KMS-11 (cell line): ENCODE measurements at regions not wholly inside any gene's neighbourhood (a gene's known extent, or its start where the extent isn't known, plus 50 kb on each side); places are given as distances from the start of the nearest gene placed in this dataset.

Experiments used
- H2AFZ ChIP-seq: fragments of 200-600 bp; sonication (generic); 2 replicates; pipeline ENCODE4 v1.6.1; 2016; ENCODE audit warnings: antibody characterized with exemption, mixed run types, low read depth
- H3K27ac ChIP-seq: fragments of 200-600 bp; sonication (generic); 2 replicates; pipeline ENCODE4 v1.6.1; 2016; ENCODE audit warnings: mild to moderate bottlenecking, mixed run types
- H3K27me3 ChIP-seq: fragments of 200-600 bp; sonication (generic); 2 replicates; pipeline ENCODE4 v1.6.1; 2017; ENCODE audit warnings: mild to moderate bottlenecking, low read depth, mixed run types, moderate library complexity; ENCODE audit not compliant: insufficient read depth
- H3K36me3 ChIP-seq: fragments of 200-600 bp; sonication (generic); 2 replicates; pipeline ENCODE4 v1.6.1; 2017; ENCODE audit warnings: mild to moderate bottlenecking, mixed run types; ENCODE audit not compliant: insufficient read depth
- H3K4me1 ChIP-seq: fragments of 200-600 bp; sonication (generic); 2 replicates; pipeline ENCODE4 v1.6.1; 2016; ENCODE audit warnings: mild to moderate bottlenecking, low read depth, mixed run types; ENCODE audit not compliant: poor library complexity, severe bottlenecking
- H3K4me2 ChIP-seq: fragments of 200-600 bp; sonication (generic); 2 replicates; pipeline ENCODE4 v1.7.0; 2016; ENCODE audit warnings: mild to moderate bottlenecking, mixed run types
- H3K4me3 ChIP-seq: fragments of 200-600 bp; sonication (generic); IDR thresholded peaks from 2 replicates; pipeline ENCODE4 v1.6.1; 2017; ENCODE audit warnings: low read depth, low read length, mixed read lengths; ENCODE audit not compliant: insufficient read depth
- H3K79me2 ChIP-seq: fragments of 200-600 bp; sonication (generic); 2 replicates; pipeline ENCODE4 v1.6.1; 2016; ENCODE audit warnings: low read depth, mixed run types; ENCODE audit not compliant: insufficient read depth
- H3K9ac ChIP-seq: fragments of 200-600 bp; sonication (generic); 2 replicates; pipeline ENCODE4 v1.6.1; 2016; ENCODE audit warnings: mild to moderate bottlenecking, mixed run types
- H4K20me1 ChIP-seq: fragments of 200-600 bp; sonication (generic); 2 replicates; pipeline ENCODE4 v1.6.1; 2016; ENCODE audit warnings: mild to moderate bottlenecking, mixed run types; ENCODE audit not compliant: insufficient read depth
- CTCF ChIP-seq: fragments of 200-600 bp; sonication (generic); conservative IDR thresholded peaks from 2 replicates; pipeline ENCODE4 v1.6.1; 2017; ENCODE audit warnings: low read depth, mild to moderate bottlenecking, antibody characterized with exemption, low read length, moderate library complexity, mixed read lengths

GRCh38 chr7:116142374-116142773, 68.0 kb upstream of the TES start:
- peaks cover 25% of the 10 kb centered on the region for H3K4me1 ChIP-seq
- H3K9ac ChIP-seq = no peak overlapping the region
- no peak overlapping the region for H3K27ac ChIP-seq
- H3K27me3 ChIP-seq = no peaks in the 10 kb centered on the region
- no peak overlapping the region for H3K4me2 ChIP-seq
- no peak for TF ChIP-seq CTCF
- no peaks in the 10 kb centered on the region for H4K20me1 ChIP-seq
- no peak overlapping the region for H2AFZ ChIP-seq
- H3K4me3 ChIP-seq = no peak overlapping the region
- no peaks in the 10 kb centered on the region for H3K36me3 ChIP-seq
- H3K79me2 ChIP-seq = no peaks in the 10 kb centered on the region

- Histone ChIP-seq H3K36me3 (no peaks in the 10 kb centered on the region), H3K27ac (no peak overlapping the region), H3K4me2 (no peak overlapping the region), H3K4me3 (no peak overlapping the region), H3K27me3 (no peaks in the 10 kb centered on the region), H3K79me2 (no peaks in the 10 kb centered on the region), H3K9ac (no peak overlapping the region), H4K20me1 (no peaks in the 10 kb centered on the region), H2AFZ (no peak overlapping the region), H3K4me1 (peaks cover 25% of the 10 kb centered on the region)
- TF ChIP-seq CTCF = no peak
These were observed 67.5 kb upstream of the TES start for GRCh38 chr7:116142850-116143249.

- no peaks in the 10 kb centered on the region for H3K27me3 ChIP-seq
- no peaks in the 10 kb centered on the region for H3K79me2 ChIP-seq
- H3K4me1 ChIP-seq = peaks cover 25% of the 10 kb centered on the region
- peak overlapping the region; percentile 39 for H3K27ac ChIP-seq
- H4K20me1 ChIP-seq = no peaks in the 10 kb centered on the region
- no peaks in the 10 kb centered on the region for H3K36me3 ChIP-seq
- H2AFZ ChIP-seq = peak overlapping the region; percentile 24; the same call in 1 of the 2 replicates
- TF ChIP-seq CTCF = no peak
- no peak overlapping the region for H3K9ac ChIP-seq
- H3K4me2 ChIP-seq = peak overlapping the region; percentile 40
- no peak overlapping the region for H3K4me3 ChIP-seq
These were observed 65.0 kb upstream of the TES start for GRCh38 chr7:116145245-116145852.

GRCh38 chr7:116148108-116148507, 62.2 kb upstream of the TES start:
- no peak overlapping the region for H3K4me3 ChIP-seq
- H4K20me1 ChIP-seq = no peaks in the 10 kb centered on the region
- H3K27ac ChIP-seq = no peak overlapping the region
- peaks cover 25% of the 10 kb centered on the region for H3K4me1 ChIP-seq
- no peaks in the 10 kb centered on the region for H3K36me3 ChIP-seq
- no peak for TF ChIP-seq CTCF
- H3K27me3 ChIP-seq = no peaks in the 10 kb centered on the region
- no peaks in the 10 kb centered on the region for H3K79me2 ChIP-seq
- no peak overlapping the region for H2AFZ ChIP-seq
- no peak overlapping the region for H3K4me2 ChIP-seq
- no peak overlapping the region for H3K9ac ChIP-seq
